Neural progenitor cell (in vitro differentiated cells): ENCODE measurements at regions not wholly inside any gene's neighbourhood (a gene's known extent, or its start where the extent isn't known, plus 50 kb on each side); places are given as distances from the start of the nearest gene placed in this dataset.
A peak's percentile ranks its signal among the peaks of the same experiment; 100 is the strongest.

Experiments used
- DNase-seq: peaks from one replicate; pipeline ENCODE4 v3.0.0-alpha.2; 2016; ENCODE audit warnings: low spot score
- H2AFZ ChIP-seq: fragments of 200-600 bp; sonication (generic); replicated peaks from 2 replicates; pipeline ENCODE4 v1.6.1; 2016; ENCODE audit warnings: antibody characterized with exemption
- H3F3A ChIP-seq: fragments of 200-600 bp; sonication (generic); 2 replicates; pipeline ENCODE4 v1.6.1; 2016; ENCODE audit warnings: antibody characterized with exemption, low read depth
- H3K27ac ChIP-seq: fragments of 200-600 bp; sonication (generic); 2 replicates; pipeline ENCODE4 v1.5.1; 2016; ENCODE audit warnings: mild to moderate bottlenecking
- H3K27me3 ChIP-seq: fragments of 200-600 bp; sonication (generic); 2 replicates; pipeline ENCODE4 v1.6.1; 2016; ENCODE audit warnings: mild to moderate bottlenecking, moderate library complexity
- H3K36me3 ChIP-seq: fragments of 200-600 bp; sonication (generic); 2 replicates; pipeline ENCODE4 v1.5.1; 2016
- H3K4me1 ChIP-seq: fragments of 200-600 bp; sonication (generic); 2 replicates; pipeline ENCODE4 v1.6.1; 2016; ENCODE audit warnings: mixed run types
- H3K4me2 ChIP-seq: fragments of 200-600 bp; sonication (generic); 2 replicates; pipeline ENCODE4 v1.6.1; 2016
- H3K4me3 ChIP-seq: fragments of 200-600 bp; sonication (generic); 2 replicates; pipeline ENCODE4 v1.5.1; 2016
- H3K79me2 ChIP-seq: fragments of 200-600 bp; sonication (generic); 2 replicates; pipeline ENCODE4 v1.6.1; 2016; ENCODE audit warnings: low read depth
- H3K9ac ChIP-seq: fragments of 200-600 bp; sonication (generic); 2 replicates; pipeline ENCODE4 v1.6.1; 2016
- H3K9me3 ChIP-seq: fragments of 200-600 bp; sonication (generic); 2 replicates; pipeline ENCODE4 v1.5.1; 2016; ENCODE audit warnings: low read depth
- H4K20me1 ChIP-seq: fragments of 200-600 bp; sonication (generic); 2 replicates; pipeline ENCODE4 v1.6.1; 2016; ENCODE audit warnings: low read depth
- H3K27ac Mint-ChIP-seq: 3 replicates; pipeline ENCODE4 v1.8.0; 2021; ENCODE audit warnings: mixed read lengths
- H3K27me3 Mint-ChIP-seq: 2 replicates; pipeline ENCODE4 v1.8.0; 2022; ENCODE audit warnings: low read depth, mild to moderate bottlenecking, inconsistent platforms, moderate library complexity, mixed read lengths; ENCODE audit not compliant: insufficient read depth
- H3K36me3 Mint-ChIP-seq: 3 replicates; pipeline ENCODE4 v1.8.0; 2021; ENCODE audit warnings: mixed read lengths
- H3K4me1 Mint-ChIP-seq: 3 replicates; pipeline ENCODE4 v1.8.0; 2021; ENCODE audit warnings: mixed read lengths
- H3K4me3 Mint-ChIP-seq: 3 replicates; pipeline ENCODE4 v1.8.0; 2021; ENCODE audit warnings: mild to moderate bottlenecking, moderate library complexity, mixed read lengths
- H3K9me3 Mint-ChIP-seq: 3 replicates; pipeline ENCODE4 v1.8.0; 2020; ENCODE audit warnings: mixed read lengths
- EZH2 ChIP-seq: fragments of 200-600 bp; sonication (generic); IDR thresholded peaks from 2 replicates; pipeline ENCODE4 v1.6.1; 2017; ENCODE audit warnings: antibody characterized with exemption, mild to moderate bottlenecking, moderate library complexity
- EZH2phosphoT487 ChIP-seq: fragments of 200-600 bp; sonication (generic); IDR thresholded peaks from 2 replicates; pipeline ENCODE4 v1.6.1; 2017; ENCODE audit warnings: antibody characterized with exemption
- TF ChIP-seq, protein P1 (sequence below): fragments of 200-600 bp; sonication (generic); IDR thresholded peaks from 2 replicates; pipeline ENCODE4 v1.5.1; 2017; ENCODE audit warnings: antibody characterized with exemption, mild to moderate bottlenecking

DNA sequence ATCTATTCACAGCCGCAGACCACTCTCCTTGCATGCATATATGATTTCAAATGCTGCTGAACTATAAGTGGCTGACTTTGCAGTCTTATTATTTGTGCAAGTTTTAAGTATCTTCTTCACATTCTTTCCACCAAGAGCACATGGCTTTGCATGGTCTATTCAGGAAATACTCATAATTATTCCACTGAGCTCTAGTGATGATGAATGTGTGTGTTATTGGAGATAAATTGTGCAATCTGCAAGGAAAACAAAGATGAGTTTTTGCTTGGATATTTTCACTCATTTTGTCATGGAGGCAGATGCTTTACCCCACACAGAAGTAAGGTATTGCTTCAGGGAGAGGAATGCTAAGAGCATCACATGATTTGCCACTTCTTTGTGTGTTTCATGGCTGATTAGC, 764.6 kb downstream of the TBC1D32 start:
- H3K36me3 Mint-ChIP-seq = no peaks in the 10 kb centered on the region
- no peaks in the 10 kb centered on the region for H3F3A ChIP-seq
- H2AFZ ChIP-seq = peak overlapping the region; percentile 82
- TF ChIP-seq EZH2phosphoT487 = no peak
- TF ChIP-seq, protein P1, sequence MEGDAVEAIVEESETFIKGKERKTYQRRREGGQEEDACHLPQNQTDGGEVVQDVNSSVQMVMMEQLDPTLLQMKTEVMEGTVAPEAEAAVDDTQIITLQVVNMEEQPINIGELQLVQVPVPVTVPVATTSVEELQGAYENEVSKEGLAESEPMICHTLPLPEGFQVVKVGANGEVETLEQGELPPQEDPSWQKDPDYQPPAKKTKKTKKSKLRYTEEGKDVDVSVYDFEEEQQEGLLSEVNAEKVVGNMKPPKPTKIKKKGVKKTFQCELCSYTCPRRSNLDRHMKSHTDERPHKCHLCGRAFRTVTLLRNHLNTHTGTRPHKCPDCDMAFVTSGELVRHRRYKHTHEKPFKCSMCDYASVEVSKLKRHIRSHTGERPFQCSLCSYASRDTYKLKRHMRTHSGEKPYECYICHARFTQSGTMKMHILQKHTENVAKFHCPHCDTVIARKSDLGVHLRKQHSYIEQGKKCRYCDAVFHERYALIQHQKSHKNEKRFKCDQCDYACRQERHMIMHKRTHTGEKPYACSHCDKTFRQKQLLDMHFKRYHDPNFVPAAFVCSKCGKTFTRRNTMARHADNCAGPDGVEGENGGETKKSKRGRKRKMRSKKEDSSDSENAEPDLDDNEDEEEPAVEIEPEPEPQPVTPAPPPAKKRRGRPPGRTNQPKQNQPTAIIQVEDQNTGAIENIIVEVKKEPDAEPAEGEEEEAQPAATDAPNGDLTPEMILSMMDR = no peak
- no peak for TF ChIP-seq EZH2
- H3K27me3 Mint-ChIP-seq = no peaks in the 10 kb centered on the region
- no peak overlapping the region for H3K27ac ChIP-seq
- no peaks in the 10 kb centered on the region for H3K27me3 ChIP-seq
- no peak overlapping the region for H3K4me2 ChIP-seq
- no peaks in the 10 kb centered on the region for H3K4me1 Mint-ChIP-seq
- no peak for DNase-seq
- no peaks in the 10 kb centered on the region for H3K79me2 ChIP-seq
- H3K9me3 ChIP-seq = no peaks in the 10 kb centered on the region
- H3K9me3 Mint-ChIP-seq = no peaks in the 10 kb centered on the region
- no peaks in the 10 kb centered on the region for H4K20me1 ChIP-seq
- no peaks in the 10 kb centered on the region for H3K4me1 ChIP-seq
- H3K4me3 Mint-ChIP-seq = no peak overlapping the region
- H3K36me3 ChIP-seq = no peaks in the 10 kb centered on the region
- H3K4me3 ChIP-seq = no peak overlapping the region
- no peak overlapping the region for H3K9ac ChIP-seq
- H3K27ac Mint-ChIP-seq = no peak overlapping the region

DNA sequence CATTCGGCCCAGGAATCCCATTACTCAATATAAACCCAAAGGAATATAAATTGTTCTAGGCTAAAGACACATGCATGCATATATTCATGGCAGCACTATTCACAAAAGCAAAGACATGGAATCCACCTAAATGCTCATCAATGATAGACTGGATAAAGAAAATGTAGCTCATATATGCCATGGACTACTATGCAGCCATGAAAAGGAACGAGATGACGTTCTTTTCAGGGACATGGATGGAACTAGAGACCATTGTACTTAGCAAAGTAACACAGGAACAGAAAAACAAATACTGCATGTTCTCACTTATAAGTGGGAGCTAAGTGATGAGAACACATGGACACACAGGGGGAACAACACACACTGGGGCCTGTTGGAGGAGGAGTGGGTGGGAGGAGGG, 769.5 kb downstream of the TBC1D32 start:
- no peaks in the 10 kb centered on the region for H3K4me1 ChIP-seq
- Mint-ChIP-seq H3K36me3 (no peaks in the 10 kb centered on the region), H3K27me3 (no peaks in the 10 kb centered on the region), H3K4me3 (no peak overlapping the region), H3K27ac (no peak overlapping the region), H3K4me1 (no peaks in the 10 kb centered on the region), H3K9me3 (no peaks in the 10 kb centered on the region)
- H3K9me3 ChIP-seq = no peaks in the 10 kb centered on the region
- no peak overlapping the region for H3K4me2 ChIP-seq
- TF ChIP-seq, protein P1 = no peak
- no peak for TF ChIP-seq EZH2
- TF ChIP-seq EZH2phosphoT487 = no peak
- no peaks in the 10 kb centered on the region for H3K27me3 ChIP-seq
- H3K27ac ChIP-seq = no peak overlapping the region
- no peak overlapping the region for H3K9ac ChIP-seq
- no peaks in the 10 kb centered on the region for H4K20me1 ChIP-seq
- no peak for DNase-seq
- no peak overlapping the region for H3K4me3 ChIP-seq
- no peaks in the 10 kb centered on the region for H3K79me2 ChIP-seq
- no peaks in the 10 kb centered on the region for H3K36me3 ChIP-seq
- no peaks in the 10 kb centered on the region for H3F3A ChIP-seq
- H2AFZ ChIP-seq = no peak overlapping the region

DNA sequence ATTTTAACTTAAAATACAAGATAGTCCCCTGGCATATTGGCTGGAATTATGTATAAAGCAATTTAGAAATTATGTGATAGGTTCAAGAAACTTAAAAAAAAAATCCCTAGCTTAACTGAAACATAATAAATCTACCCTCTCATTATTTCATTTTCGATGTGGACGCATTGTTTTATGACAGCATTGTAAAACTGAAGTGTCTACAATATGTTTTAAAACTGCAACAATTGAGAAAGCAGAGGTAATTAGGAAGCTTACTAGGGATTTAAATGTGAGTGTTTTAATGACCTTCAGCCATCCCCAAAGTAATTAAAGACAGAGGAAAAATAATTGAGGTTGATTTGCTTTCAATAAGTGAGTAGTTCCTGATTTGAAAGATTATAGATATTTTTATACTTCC, 776.0 kb downstream of the TBC1D32 start:
- Mint-ChIP-seq H3K27ac (no peak overlapping the region), H3K9me3 (no peaks in the 10 kb centered on the region), H3K27me3 (no peaks in the 10 kb centered on the region), H3K36me3 (no peaks in the 10 kb centered on the region), H3K4me3 (no peak overlapping the region), H3K4me1 (no peaks in the 10 kb centered on the region)
- Histone ChIP-seq H3K4me1 (no peaks in the 10 kb centered on the region), H4K20me1 (no peaks in the 10 kb centered on the region), H3K9ac (no peak overlapping the region), H3K36me3 (no peaks in the 10 kb centered on the region), H3K4me2 (no peak overlapping the region), H3K9me3 (no peaks in the 10 kb centered on the region), H2AFZ (no peak overlapping the region), H3K27me3 (no peaks in the 10 kb centered on the region), H3F3A (no peaks in the 10 kb centered on the region), H3K79me2 (no peaks in the 10 kb centered on the region), H3K27ac (no peak overlapping the region), H3K4me3 (no peak overlapping the region)
- TF ChIP-seq EZH2 (no peak), EZH2phosphoT487 (no peak)
- TF ChIP-seq, protein P1 = no peak
- no peak for DNase-seq

DNA sequence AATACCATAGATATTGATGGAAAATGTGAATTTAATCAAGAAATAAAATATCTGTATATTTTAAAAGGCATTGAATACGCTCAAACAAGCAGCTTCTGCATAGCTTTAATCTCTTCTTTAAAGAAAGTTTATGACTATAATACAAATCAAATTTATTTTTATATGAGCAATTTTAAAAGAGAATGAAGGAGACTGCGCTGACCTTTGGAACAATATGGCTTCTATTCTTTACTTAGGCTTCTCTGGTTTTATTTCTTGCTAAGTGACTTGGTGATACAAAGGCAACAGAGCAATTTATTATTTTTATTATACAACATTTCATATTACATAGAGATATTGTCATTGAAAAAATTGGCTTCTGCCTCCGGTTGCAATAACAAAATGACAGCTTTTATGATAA, 776.7 kb downstream of the TBC1D32 start:
- Histone ChIP-seq H3K79me2 (no peaks in the 10 kb centered on the region), H3K9ac (no peak overlapping the region), H3K9me3 (no peaks in the 10 kb centered on the region), H3K4me1 (no peaks in the 10 kb centered on the region), H2AFZ (no peak overlapping the region), H3K27me3 (no peaks in the 10 kb centered on the region), H4K20me1 (no peaks in the 10 kb centered on the region), H3K36me3 (no peaks in the 10 kb centered on the region), H3F3A (no peaks in the 10 kb centered on the region), H3K4me3 (no peak overlapping the region), H3K4me2 (no peak overlapping the region), H3K27ac (no peak overlapping the region)
- H3K36me3 Mint-ChIP-seq = no peaks in the 10 kb centered on the region
- no peaks in the 10 kb centered on the region for H3K4me1 Mint-ChIP-seq
- TF ChIP-seq EZH2phosphoT487 (no peak), EZH2 (no peak)
- TF ChIP-seq, protein P1 = no peak
- no peak overlapping the region for H3K27ac Mint-ChIP-seq
- H3K27me3 Mint-ChIP-seq = no peaks in the 10 kb centered on the region
- H3K9me3 Mint-ChIP-seq = no peaks in the 10 kb centered on the region
- no peak overlapping the region for H3K4me3 Mint-ChIP-seq
- DNase-seq = no peak
